ENCODE measurements at regions not wholly inside any gene's neighbourhood (a gene's known extent, or its start where the extent isn't known, plus 50 kb on each side); places are given as distances from the start of the nearest gene placed in this dataset.

DNA sequence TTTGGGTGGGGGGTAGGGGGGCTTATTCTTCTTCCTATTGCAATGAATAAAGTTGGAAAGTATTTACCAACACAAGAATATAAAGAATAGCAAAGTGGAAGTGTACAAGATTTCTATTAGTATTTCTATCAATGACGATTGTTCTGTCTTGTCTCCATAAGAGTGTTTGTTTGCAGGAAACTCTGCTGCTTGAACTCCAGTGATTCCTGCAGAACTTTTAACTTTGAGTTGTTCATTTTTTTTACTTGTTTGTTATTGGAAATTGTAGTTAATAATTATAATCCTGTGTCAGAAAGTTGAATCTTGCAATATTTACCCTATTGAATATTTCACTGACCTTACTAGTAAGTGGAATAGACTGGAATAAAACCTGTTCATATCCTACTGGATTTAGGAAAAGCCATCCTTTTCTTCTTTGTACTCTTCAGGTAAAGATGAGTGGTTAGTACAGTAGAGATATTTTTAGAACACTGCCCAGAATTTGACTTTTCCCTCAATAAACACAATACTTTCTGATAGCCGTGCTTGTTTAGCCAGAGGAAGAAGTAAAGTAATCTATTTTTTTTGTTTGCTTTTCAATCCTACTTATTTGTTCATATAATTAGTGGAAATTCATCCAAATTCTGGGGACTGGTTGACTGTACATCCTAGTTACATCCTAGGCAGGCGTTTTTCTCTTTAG is 340.4 kb downstream of the TENT4A start:
- Histone ChIP-seq H3K23me2 (ENCODE audit: low read depth, low read length) (peaks cover 2% of the 10 kb centered on the region; the same call in 1 of the 2 replicates), H3K27me3 (replicated peaks in 1 of 4; ENCODE audit: control insufficient read depth in 3 of 4, extremely low read depth in 1 of 4, insufficient read depth in 3 of 4, low read length in 3 of 4) (no peaks in the 10 kb centered on the region), H3K4me1 (replicated peaks in 1 of 4; ENCODE audit: control insufficient read depth in 3 of 4, insufficient read depth in 4 of 4, low read length in 3 of 4) (no peaks in the 10 kb centered on the region), H3K27ac (ENCODE audit: low read depth, low read length) (no peak overlapping the region), H2BK12ac (ENCODE audit: low read depth, low read length) (no peak overlapping the region), H3K4me2 (ENCODE audit: insufficient read depth in 1 of 2, low read depth in 2 of 2, low read length in 2 of 2) (no peak overlapping the region), H2AK5ac (ENCODE audit: low read depth, low read length) (no peak overlapping the region), H3K9ac (replicated peaks in 1 of 4; ENCODE audit: extremely low read depth in 1 of 4, low read depth in 3 of 4, low read length in 3 of 4) (no peak overlapping the region), H3K9me3 (ENCODE audit: insufficient read depth in 2 of 2, low read depth in 1 of 2, low read length in 1 of 2) (0 out of 4 replicates have a peak, but pooled peaks cover 0 to 3% of the 10 kb centered on the region in 2 experiments), H3K79me1 (ENCODE audit: low read depth, low read length) (no peaks in the 10 kb centered on the region), H4K20me1 (replicated peaks in 1 of 2; ENCODE audit: control insufficient read depth in 1 of 2, insufficient read depth in 2 of 2, low read length in 2 of 2) (no peaks in the 10 kb centered on the region), H4K5ac (ENCODE audit: insufficient read length, low read depth, low read length) (no peak overlapping the region), H2BK5ac (ENCODE audit: low read depth, low read length) (no peak overlapping the region), H3K79me2 (ENCODE audit: control insufficient read depth in 1 of 2, insufficient read depth in 2 of 2, low read length in 2 of 2) (no peaks in the 10 kb centered on the region), H3K14ac (ENCODE audit: insufficient read length) (no peak overlapping the region), H4K91ac (replicated peaks; ENCODE audit: insufficient read length, low read length) (no peak overlapping the region), H2BK20ac (ENCODE audit: low read length) (no peak overlapping the region), H2BK15ac (ENCODE audit: low read length) (no peak overlapping the region), H3K18ac (ENCODE audit: extremely low read depth, low read length) (no peak overlapping the region), H4K8ac (ENCODE audit: extremely low read depth, insufficient read depth, low read length) (no peak overlapping the region), H3K4ac (replicated peaks; ENCODE audit: insufficient read length, low read depth, low read length) (no peak overlapping the region), H3K56ac (replicated peaks; ENCODE audit: insufficient read length, low read depth, low read length) (no peak overlapping the region), H3K36me3 (ENCODE audit: control insufficient read depth in 2 of 4, insufficient read depth in 4 of 4, low read length in 3 of 4) (no peaks in the 10 kb centered on the region), H3K4me3 (ENCODE audit: extremely low read depth in 1 of 4, insufficient read depth in 2 of 4, low read depth in 3 of 4, low read length in 4 of 4) (no peak overlapping the region), H2AFZ (ENCODE audit: low read length) (no peak overlapping the region), H2BK120ac (replicated peaks; ENCODE audit: low read depth, low read length) (no peak overlapping the region), H3K23ac (ENCODE audit: insufficient read length) (no peak overlapping the region)
- DNase-seq (ENCODE audit: low read depth in 1 of 2, low spot score in 2 of 2) = no peak
- CTCF ChIA-PET (ENCODE audit: partially characterized antibody) = no interaction called here
- POLR2A ChIA-PET (ENCODE audit: partially characterized antibody) = no interaction called here
- FAIRE-seq = no peak
- WGBS, 2 experiments (ENCODE audit: extremely low coverage in 1 of 2, insufficient coverage in 1 of 2, insufficient read length in 1 of 2, insufficient replicate concordance in 2 of 2, low coverage in 1 of 2, low lambda C conversion rate in 2 of 2, missing lambda C conversion rate in 1 of 2) = 92% methylated on average over 3 of the region's 3 CpGs; no CpG with 5 or more reads in 1 of the 2 experiments
- no peak for TF ChIP-seq RBBP5 (IDR thresholded peaks at IDR 0.05; ENCODE audit: borderline replicate concordance, low read depth, low read length)
- TF ChIP-seq TBP (IDR thresholded peaks at IDR 0.05; ENCODE audit: low read depth, low read length) = no peak
- TF ChIP-seq JUND (IDR thresholded peaks at IDR 0.05; ENCODE audit: low read length) = no peak
- no peak for TF ChIP-seq KDM1A (IDR thresholded peaks at IDR 0.05; ENCODE audit: borderline replicate concordance, low read length)
- no peak for TF ChIP-seq MAX (IDR thresholded peaks at IDR 0.05)
- no peak for TF ChIP-seq SUZ12 (IDR thresholded peaks at IDR 0.05; ENCODE audit: low read length)
- TF ChIP-seq POLR2AphosphoS5 (IDR thresholded peaks at IDR 0.05; ENCODE audit: low read depth, low read length) = no peak
- TF ChIP-seq, protein P1, sequence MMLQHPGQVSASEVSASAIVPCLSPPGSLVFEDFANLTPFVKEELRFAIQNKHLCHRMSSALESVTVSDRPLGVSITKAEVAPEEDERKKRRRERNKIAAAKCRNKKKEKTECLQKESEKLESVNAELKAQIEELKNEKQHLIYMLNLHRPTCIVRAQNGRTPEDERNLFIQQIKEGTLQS (IDR thresholded peaks at IDR 0.05; ENCODE audit: insufficient read depth, low read depth, low read length) = no peak
- no peak for TF ChIP-seq PHF8 (conservative IDR thresholded peaks at IDR 0.05; ENCODE audit: low read depth, low read length)
- no peak for TF ChIP-seq HDAC2 (IDR thresholded peaks at IDR 0.05; ENCODE audit: borderline replicate concordance in 1 of 2, low read depth in 2 of 2, low read length in 2 of 2)
- TF ChIP-seq RXRA (IDR thresholded peaks at IDR 0.05; ENCODE audit: insufficient read depth, low read depth, low read length) = no peak
- TF ChIP-seq KDM4A (IDR thresholded peaks at IDR 0.05; ENCODE audit: low read depth, low read length, severe bottlenecking) = no peak
- TF ChIP-seq JUN (IDR thresholded peaks at IDR 0.05; ENCODE audit: low read depth, low read length) = no peak

Measured in H1 (cell line).